ENCODE measurements at regions not wholly inside any gene's neighbourhood (a gene's known extent, or its start where the extent isn't known, plus 50 kb on each side); places are given as distances from the start of the nearest gene placed in this dataset.

- TF ChIP-seq POLR2A (IDR thresholded peaks at IDR 0.05; ENCODE audit: low read depth, low read length) (no peak), POLR2AphosphoS5 (IDR thresholded peaks at IDR 0.05; ENCODE audit: low read depth, low read length) (no peak), TAF1 (IDR thresholded peaks at IDR 0.05; ENCODE audit: low read depth, low read length) (no peak), SPI1 (IDR thresholded peaks at IDR 0.05; ENCODE audit: low read depth, low read length) (no peak), PAX5 (IDR thresholded peaks at IDR 0.05; ENCODE audit: insufficient read depth, low read length, severe bottlenecking) (no peak), POU2F2 (IDR thresholded peaks at IDR 0.05; ENCODE audit: low read depth, low read length) (no peak)
Measured at GRCh38 chr21:24217151-24217550, 1390.1 kb downstream of the MRPL39 start.
